Uterus (tissue), 3 donors: ENCODE measurements at regions not wholly inside any gene's neighbourhood (a gene's known extent, or its start where the extent isn't known, plus 50 kb on each side); places are given as distances from the start of the nearest gene placed in this dataset.
"Not testable (repeated sequence)": the region's sequence is repeated elsewhere in the genome, so short reads cannot be mapped to it uniquely, and the experiment has no call there.

ENCODE experiments used
- DNase-seq, 2 donors: peaks; one replicate each; pipeline ENCODE4 v3.0.0-alpha.2; 2019 to 2020
- H3K27ac ChIP-seq, 2 donors: fragments of 200-600 bp; sonication (generic); 1 replicate in 1 of 2; 2 replicates in 1 of 2; pipeline ENCODE4 v1.5.1; 2016 to 2018
- H3K27me3 ChIP-seq, 2 donors: fragments of 200-600 bp; sonication (generic); one replicate each; pipeline ENCODE4 v1.5.1; 2018 to 2019; ENCODE audit warnings: control low read depth in 1 of 2
- H3K36me3 ChIP-seq, 2 donors: fragments of 200-600 bp; sonication (generic); one replicate each; pipeline ENCODE4 v1.5.1; 2019; ENCODE audit warnings: control low read depth in 1 of 2
- H3K4me1 ChIP-seq, 2 donors: fragments of 200-600 bp; sonication (generic); one replicate each; pipeline ENCODE4 v1.5.1; 2018 to 2019; ENCODE audit warnings: control low read depth in 1 of 2
- H3K4me3 ChIP-seq, 2 donors: fragments of 200-600 bp; sonication (generic); 1 replicate in 1 of 2; 2 replicates in 1 of 2; pipeline ENCODE4 v1.5.1; 2018 to 2019; ENCODE audit warnings: mild to moderate bottlenecking in 1 of 2
- H3K9me3 ChIP-seq, 2 donors: fragments of 200-600 bp; sonication (generic); one replicate each; pipeline ENCODE4 v1.5.1; 2019; ENCODE audit warnings: control low read depth in 1 of 2
- CTCF ChIP-seq, 4 experiments: fragments of 200-600 bp in 2 of 4; fragments of 450-650 bp in 2 of 4; sonication (generic) in 2 of 4; IDR thresholded peaks; one replicate each; pipeline ENCODE4 v1.5.1; 2016 to 2019; ENCODE audit warnings: antibody characterized with exemption in 4 of 4, mild to moderate bottlenecking in 2 of 4, moderate library complexity in 1 of 4
- POLR2A ChIP-seq, 2 donors: fragments of 450-650 bp; IDR thresholded peaks; one replicate each; pipeline ENCODE4 v1.6.1; 2016; ENCODE audit warnings: antibody characterized with exemption in 2 of 2, mild to moderate bottlenecking in 1 of 2, moderate library complexity in 1 of 2
- intact Hi-C: fragments of 100-400 bp; cut with DNase I; formaldehyde crosslinking; loops from one replicate; pipeline ENCODE4 v1.15.1; 2023; ENCODE audit warnings: low total_unique reads
- donor health status: DM: yes; HTN: yes; CAD: no.

- TF ChIP-seq POLR2A (IDR thresholded peaks at IDR 0.05) (no peak), CTCF (IDR thresholded peaks at IDR 0.05) (no peak)
- intact Hi-C loops, result no loop called here
- no peaks in the 10 kb centered on the region for H3K27me3 ChIP-seq
- DNase-seq, result no peak
- H3K4me3 ChIP-seq, result no peak overlapping the region
- no peaks in the 10 kb centered on the region for H3K9me3 ChIP-seq
- no peaks in the 10 kb centered on the region for H3K36me3 ChIP-seq
- no peaks in the 10 kb centered on the region for H3K4me1 ChIP-seq
- H3K27ac ChIP-seq, result no peak overlapping the region
Observed at GRCh38 chr7:127476618-127477017, 84.1 kb upstream of the ZNF800 start.

- no peaks in the 10 kb centered on the region for H3K27me3 ChIP-seq
- DNase-seq, result no peak
- no peaks in the 10 kb centered on the region for H3K9me3 ChIP-seq
- H3K36me3 ChIP-seq, result no peaks in the 10 kb centered on the region
- intact Hi-C loops, result no loop called here
- no peak for TF ChIP-seq POLR2A (IDR thresholded peaks at IDR 0.05)
- TF ChIP-seq CTCF (IDR thresholded peaks at IDR 0.05), result no peak
- H3K4me3 ChIP-seq, result no peak overlapping the region
- no peak overlapping the region for H3K27ac ChIP-seq
- no peaks in the 10 kb centered on the region for H3K4me1 ChIP-seq
Observed at GRCh38 chr7:127474457-127474856, 81.9 kb upstream of the ZNF800 start.

- Histone ChIP-seq H3K27me3 (no peaks in the 10 kb centered on the region), H3K9me3 (no peaks in the 10 kb centered on the region), H3K27ac (no peak overlapping the region), H3K4me3 (no peak overlapping the region), H3K36me3 (no peaks in the 10 kb centered on the region), H3K4me1 (no peaks in the 10 kb centered on the region)
- intact Hi-C loops, result no loop called here
- no peak for DNase-seq
- TF ChIP-seq CTCF (IDR thresholded peaks at IDR 0.05), result no peak
- TF ChIP-seq POLR2A (IDR thresholded peaks at IDR 0.05), result no peak
Observed at GRCh38 chr7:127473409-127473808, 80.9 kb upstream of the ZNF800 start.

- intact Hi-C loops, result no loop called here
Observed at GRCh38 chr7:127460077-127460476, 67.6 kb upstream of the ZNF800 start.

GRCh38 chr7:127451258-127451657 lies 58.8 kb upstream of the ZNF800 start:
- H3K4me1 ChIP-seq, H3K27ac ChIP-seq, H3K27me3 ChIP-seq, H3K9me3 ChIP-seq, DNase-seq, intact Hi-C loops, H3K4me3 ChIP-seq, H3K36me3 ChIP-seq: not testable (repeated sequence)

More at GRCh38 chr7:127460077-127460476, 67.6 kb upstream of the ZNF800 start:
- TF ChIP-seq POLR2A (IDR thresholded peaks at IDR 0.05) (no peak), CTCF (IDR thresholded peaks at IDR 0.05) (no peak)
- DNase-seq, result no peak
- H3K36me3 ChIP-seq, result no peaks in the 10 kb centered on the region
- H3K27me3 ChIP-seq, result no peaks in the 10 kb centered on the region
- H3K9me3 ChIP-seq, result no peaks in the 10 kb centered on the region
- H3K4me1 ChIP-seq, result no peaks in the 10 kb centered on the region
- no peak overlapping the region for H3K27ac ChIP-seq
- H3K4me3 ChIP-seq, result no peak overlapping the region

GRCh38 chr7:127448566-127448965 lies 56.1 kb upstream of the ZNF800 start:
- TF ChIP-seq POLR2A (IDR thresholded peaks at IDR 0.05) (no peak), CTCF (IDR thresholded peaks at IDR 0.05) (no peak)
- H3K27me3 ChIP-seq, result no peaks in the 10 kb centered on the region
- intact Hi-C loops, result no loop called here
- no peaks in the 10 kb centered on the region for H3K4me1 ChIP-seq
- no peaks in the 10 kb centered on the region for H3K36me3 ChIP-seq
- H3K4me3 ChIP-seq, result no peak overlapping the region
- no peak overlapping the region for H3K27ac ChIP-seq
- peaks cover 0 to 11% of the 10 kb centered on the region in 2 donors for H3K9me3 ChIP-seq
- DNase-seq, result no peak
